IMR-90 (cell line): ENCODE measurements at regions not wholly inside any gene's neighbourhood (a gene's known extent, or its start where the extent isn't known, plus 50 kb on each side); places are given as distances from the start of the nearest gene placed in this dataset.

Experiments
- ATAC-seq: fragments of 200-7000 bp; cut with Tn5 transposase; 2 replicates; pipeline ENCODE4 v1.9.1; 2020; ENCODE audit warnings: low read depth, mild to moderate bottlenecking, moderate library complexity
- BruUV-seq: library from RNA; stranded (reverse); fragments of 400-500 nt; replicated peaks from 2 replicates; lab custom pipeline; 2021; lab: Mats Ljungman, UMichigan
- CTCF ChIA-PET: fragments of 300-600 bp; formaldehyde crosslinking; extraction: SDS; loops from one replicate; lab custom pipeline; 2021; ENCODE audit warnings: antibody characterized with exemption; lab: Yijun Ruan, JAX
- POLR2A ChIA-PET: fragments of 300-600 bp; sonication (Branson Sonifier 250); formaldehyde crosslinking; loops from one replicate; lab custom pipeline; 2022; ENCODE audit warnings: antibody characterized with exemption; ENCODE audit not compliant: unreplicated experiment; lab: Charles Lee
- DNase-seq: peaks from one replicate; pipeline ENCODE4 v3.0.0; 2013
- H2AFZ ChIP-seq: replicated peaks from 2 replicates; pipeline ENCODE3; 2013; ENCODE audit warnings: low read length, mild to moderate bottlenecking; ENCODE audit not compliant: poor library complexity
- H2AK5ac ChIP-seq: 2 replicates; pipeline ENCODE4 v1.6.1; 2013; ENCODE audit warnings: low read depth, low read length, inconsistent platforms
- H2AK9ac ChIP-seq: replicated peaks from 2 replicates; pipeline ENCODE3; 2013; ENCODE audit warnings: mild to moderate bottlenecking, low read depth, low read length, moderate library complexity; ENCODE audit not compliant: poor library complexity
- H2BK120ac ChIP-seq: 2 replicates; pipeline ENCODE4 v1.6.1; 2013; ENCODE audit warnings: low read depth, low read length, inconsistent platforms
- H2BK15ac ChIP-seq: 3 replicates; pipeline ENCODE4 v1.6.1; 2013; ENCODE audit warnings: low read depth, low read length, inconsistent platforms
- H2BK20ac ChIP-seq: 2 replicates; pipeline ENCODE4 v1.6.1; 2013; ENCODE audit warnings: low read depth, mild to moderate bottlenecking, inconsistent platforms, low read length, moderate library complexity
- H2BK5ac ChIP-seq: 2 replicates; pipeline ENCODE4 v1.6.1; 2013; ENCODE audit warnings: mild to moderate bottlenecking, low read depth, low read length, inconsistent platforms; ENCODE audit not compliant: poor library complexity, severe bottlenecking
- H3K14ac ChIP-seq: replicated peaks from 2 replicates; pipeline ENCODE4 v1.6.1; 2013; ENCODE audit warnings: low read depth, low read length, inconsistent platforms
- H3K18ac ChIP-seq: 2 replicates; pipeline ENCODE4 v1.6.1; 2013; ENCODE audit warnings: low read depth, low read length, control low read depth
- H3K23ac ChIP-seq: 2 replicates; pipeline ENCODE4 v1.6.1; 2013; ENCODE audit warnings: low read depth, low read length, inconsistent platforms
- H3K27ac ChIP-seq: 2 replicates; pipeline ENCODE4 v1.5.1; 2013; ENCODE audit warnings: mild to moderate bottlenecking, control low read depth, low read length; ENCODE audit not compliant: insufficient read depth
- H3K27me3 ChIP-seq: 2 replicates; pipeline ENCODE4 v1.6.1; 2013; ENCODE audit warnings: low read length; ENCODE audit not compliant: control insufficient read depth, insufficient read depth
- H3K36me3 ChIP-seq: 2 replicates; pipeline ENCODE4 v1.6.1; 2013; ENCODE audit warnings: low read length, mixed read lengths; ENCODE audit not compliant: control insufficient read depth, insufficient read depth
- H3K4ac ChIP-seq: 2 replicates; pipeline ENCODE4 v1.6.1; 2013; ENCODE audit warnings: low read depth, low read length, inconsistent platforms
- H3K4me1 ChIP-seq: 2 replicates; pipeline ENCODE4 v1.6.1; 2013; ENCODE audit warnings: low read length, mixed read lengths; ENCODE audit not compliant: control insufficient read depth, insufficient read depth
- H3K4me2 ChIP-seq: 2 replicates; pipeline ENCODE4 v1.6.1; 2013; ENCODE audit warnings: low read depth, mild to moderate bottlenecking, control low read depth, low read length, moderate library complexity
- H3K4me3 ChIP-seq: 2 replicates; pipeline ENCODE4 v1.5.1; 2013; ENCODE audit warnings: low read depth, mild to moderate bottlenecking, control low read depth, low read length, moderate library complexity; ENCODE audit not compliant: insufficient read depth
- H3K56ac ChIP-seq: 2 replicates; pipeline ENCODE4 v1.6.1; 2013; ENCODE audit warnings: low read length, inconsistent platforms; ENCODE audit not compliant: insufficient read depth; ENCODE audit errors: extremely low read depth
- H3K79me1 ChIP-seq, 2 experiments: 2 replicates each; pipeline ENCODE4 v1.6.1; 2013; ENCODE audit warnings: low read length in 2 of 2, inconsistent platforms in 1 of 2, low read depth in 1 of 2
- H3K9ac ChIP-seq: 2 replicates; pipeline ENCODE4 v1.6.1; 2013; ENCODE audit warnings: low read depth, low read length, control low read depth
- H3K9me1 ChIP-seq: 2 replicates; pipeline ENCODE4 v1.6.1; 2013; ENCODE audit warnings: low read length, inconsistent platforms; ENCODE audit not compliant: insufficient read depth
- H3K9me3 ChIP-seq: 2 replicates; pipeline ENCODE4 v1.6.1; 2013; ENCODE audit warnings: low read length; ENCODE audit not compliant: control insufficient read depth, insufficient read depth
- H4K20me1 ChIP-seq: 2 replicates; pipeline ENCODE4 v1.6.1; 2013; ENCODE audit warnings: low read length, inconsistent platforms; ENCODE audit not compliant: insufficient read depth
- H4K5ac ChIP-seq: 2 replicates; pipeline ENCODE4 v1.6.1; 2013; ENCODE audit warnings: mild to moderate bottlenecking, low read depth, low read length, control low read depth
- H4K8ac ChIP-seq, 2 experiments: 2 replicates each; pipeline ENCODE4 v1.6.1; 2013; ENCODE audit warnings: low read depth in 2 of 2, low read length in 2 of 2, control low read depth in 1 of 2, inconsistent platforms in 1 of 2
- H4K91ac ChIP-seq: 2 replicates; pipeline ENCODE4 v1.6.1; 2013; ENCODE audit warnings: low read depth, low read length, inconsistent platforms; ENCODE audit not compliant: insufficient read depth
- CEBPB ChIP-seq: IDR thresholded peaks from 2 replicates; pipeline ENCODE4 v1.6.1; 2012; ENCODE audit warnings: low read depth, low read length, improper control_type of control experiment
- CHD1 ChIP-seq: IDR thresholded peaks from 2 replicates; pipeline ENCODE4 v1.6.1; 2012; ENCODE audit warnings: low read depth, low read length, improper control_type of control experiment
- FOS ChIP-seq: fragments of 150-350 bp; IDR thresholded peaks from 2 replicates; pipeline ENCODE4 v1.6.1; 2016; ENCODE audit warnings: low read depth, low read length
- MAFK ChIP-seq: IDR thresholded peaks from 2 replicates; pipeline ENCODE4 v1.6.1; 2012; ENCODE audit warnings: low read depth, low read length, improper control_type of control experiment
- MAZ ChIP-seq: IDR thresholded peaks from 2 replicates; pipeline ENCODE4 v1.6.1; 2012; ENCODE audit warnings: low read depth, mild to moderate bottlenecking, low read length, improper control_type of control experiment, moderate library complexity, borderline replicate concordance
- RAD21 ChIP-seq: IDR thresholded peaks from 2 replicates; pipeline ENCODE4 v1.6.1; 2012; ENCODE audit warnings: low read length, improper control_type of control experiment
- RCOR1 ChIP-seq: IDR thresholded peaks from 2 replicates; pipeline ENCODE4 v1.6.1; 2012; ENCODE audit warnings: mild to moderate bottlenecking, low read length, improper control_type of control experiment; ENCODE audit not compliant: insufficient replicate concordance
- RFX5 ChIP-seq: IDR thresholded peaks from 2 replicates; pipeline ENCODE4 v1.8.0; 2012; ENCODE audit warnings: low read depth, mild to moderate bottlenecking, low read length, moderate library complexity
- SMC3 ChIP-seq: fragments of 150-350 bp; IDR thresholded peaks from 2 replicates; pipeline ENCODE4 v1.6.1; 2016; ENCODE audit warnings: low read depth, mild to moderate bottlenecking, antibody characterized with exemption, low read length, moderate library complexity
- WGBS, 2 experiments: methylation state at CpG; one replicate each; pipeline versions ENCODE4 v1.1.5 to v1.1.7; 2013; ENCODE audit warnings: missing lambda C conversion rate in 2 of 2; ENCODE audit not compliant: insufficient read length in 1 of 2; ENCODE audit errors: extremely low coverage in 2 of 2; 5-methylcytosine and 5-hydroxymethylcytosine counted together
- dilution Hi-C: fragments of 300-500 bp; cut with HindIII; formaldehyde crosslinking; loops from one replicate; pipeline ENCODE4 v1.14.3; 2018; ENCODE audit warnings: low sequenced_read_pairs; ENCODE audit not compliant: unreplicated experiment
- in situ Hi-C: fragments of 300-500 bp; cut with MboI; formaldehyde crosslinking; loops from 3 replicates; pipeline ENCODE4 v1.14.3; 2019; ENCODE audit warnings: low sequenced_read_pairs, inconsistent platforms, mixed read lengths
- intact Hi-C: fragments of 100-400 bp; cut with micrococcal nuclease; formaldehyde crosslinking; loops from 2 replicates; pipeline ENCODE4 v1.10.0; 2022
- TF ChIP-seq, protein P1 (sequence below): fragments of 150-350 bp; IDR thresholded peaks from 2 replicates; pipeline ENCODE4 v1.6.1; 2017; ENCODE audit warnings: mild to moderate bottlenecking, antibody characterized with exemption, low read length, low read depth
- TF ChIP-seq, protein P2 (sequence below): fragments of 150-350 bp; IDR thresholded peaks from 2 replicates; pipeline ENCODE4 v1.6.1; 2016; ENCODE audit warnings: low read depth, mild to moderate bottlenecking, low read length, moderate library complexity, borderline replicate concordance
- TF ChIP-seq, protein P3 (sequence below): conservative IDR thresholded peaks from 2 replicates; pipeline ENCODE4 v1.5.1; 2012; ENCODE audit warnings: mild to moderate bottlenecking, low read depth, low read length, improper control_type of control experiment

DNA sequence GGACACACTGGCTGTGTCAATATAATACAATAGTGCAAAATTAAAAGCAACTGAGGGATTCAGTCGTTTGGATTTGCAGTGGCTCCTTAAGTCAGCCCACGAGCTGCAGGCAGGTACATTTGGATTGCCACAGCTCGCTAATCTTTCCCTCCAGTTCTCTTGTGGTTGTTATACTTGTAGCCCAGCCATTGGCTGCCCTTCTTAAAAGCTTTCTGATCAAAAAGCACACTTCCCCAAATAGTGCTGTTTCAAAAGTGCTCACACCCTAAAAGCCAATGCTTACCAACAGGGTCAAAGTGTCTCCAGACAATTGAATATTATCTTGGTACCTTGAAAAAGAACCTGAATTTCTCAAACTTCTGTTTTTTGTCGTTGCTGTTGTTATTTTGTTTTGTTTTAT is 404.7 kb upstream of the FAM98A start:
- CTCF ChIA-PET = interaction anchor here (0.7 kb wide), 1 partner anchor 9 kb away, joined by 3 read pairs; no protein-coding TSS in a partner anchor
- Histone ChIP-seq H3K18ac (no peak overlapping the region), H3K4me1 (no peaks in the 10 kb centered on the region), H3K9me1 (no peaks in the 10 kb centered on the region), H4K8ac (no peak overlapping the region), H2BK20ac (no peak overlapping the region), H3K4me2 (no peak overlapping the region), H3K27me3 (no peaks in the 10 kb centered on the region), H3K9me3 (peaks cover 1% of the 10 kb centered on the region; the same call in 1 of the 2 replicates), H3K14ac (no peak overlapping the region), H3K36me3 (no peaks in the 10 kb centered on the region), H2AK9ac (no peak overlapping the region), H3K4me3 (no peak overlapping the region), H2AFZ (no peak overlapping the region), H2BK120ac (no peak overlapping the region), H3K56ac (no peak overlapping the region), H2AK5ac (no peak overlapping the region), H3K23ac (no peak overlapping the region), H3K4ac (no peak overlapping the region), H4K91ac (no peak overlapping the region), H2BK5ac (no peak overlapping the region), H3K27ac (no peak overlapping the region), H3K79me1 (no peaks in the 10 kb centered on the region), H4K20me1 (no peaks in the 10 kb centered on the region), H4K5ac (no peak overlapping the region), H3K9ac (no peak overlapping the region), H2BK15ac (no peak overlapping the region)
- dilution Hi-C loops (no loop called here), intact Hi-C loops (no loop called here), in situ Hi-C loops (no loop called here)
- BruUV-seq = no TSS peak
- POLR2A ChIA-PET = no interaction called here
- DNase-seq = no peak
- no peak for ATAC-seq
- 37% methylated on average over 2 of the region's 4 CpGs; no CpG with 5 or more reads in 1 of the 2 experiments for WGBS, 2 experiments
- TF ChIP-seq, protein P1, sequence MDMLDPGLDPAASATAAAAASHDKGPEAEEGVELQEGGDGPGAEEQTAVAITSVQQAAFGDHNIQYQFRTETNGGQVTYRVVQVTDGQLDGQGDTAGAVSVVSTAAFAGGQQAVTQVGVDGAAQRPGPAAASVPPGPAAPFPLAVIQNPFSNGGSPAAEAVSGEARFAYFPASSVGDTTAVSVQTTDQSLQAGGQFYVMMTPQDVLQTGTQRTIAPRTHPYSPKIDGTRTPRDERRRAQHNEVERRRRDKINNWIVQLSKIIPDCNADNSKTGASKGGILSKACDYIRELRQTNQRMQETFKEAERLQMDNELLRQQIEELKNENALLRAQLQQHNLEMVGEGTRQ = no peak
- TF ChIP-seq, protein P2, sequence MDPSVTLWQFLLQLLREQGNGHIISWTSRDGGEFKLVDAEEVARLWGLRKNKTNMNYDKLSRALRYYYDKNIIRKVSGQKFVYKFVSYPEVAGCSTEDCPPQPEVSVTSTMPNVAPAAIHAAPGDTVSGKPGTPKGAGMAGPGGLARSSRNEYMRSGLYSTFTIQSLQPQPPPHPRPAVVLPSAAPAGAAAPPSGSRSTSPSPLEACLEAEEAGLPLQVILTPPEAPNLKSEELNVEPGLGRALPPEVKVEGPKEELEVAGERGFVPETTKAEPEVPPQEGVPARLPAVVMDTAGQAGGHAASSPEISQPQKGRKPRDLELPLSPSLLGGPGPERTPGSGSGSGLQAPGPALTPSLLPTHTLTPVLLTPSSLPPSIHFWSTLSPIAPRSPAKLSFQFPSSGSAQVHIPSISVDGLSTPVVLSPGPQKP = no peak
- TF ChIP-seq SMC3 (no peak), MAZ (no peak), MAFK (no peak), CHD1 (no peak), RFX5 (no peak), RAD21 (no peak), FOS (no peak), RCOR1 (no peak), CEBPB (no peak)
- TF ChIP-seq, protein P3, sequence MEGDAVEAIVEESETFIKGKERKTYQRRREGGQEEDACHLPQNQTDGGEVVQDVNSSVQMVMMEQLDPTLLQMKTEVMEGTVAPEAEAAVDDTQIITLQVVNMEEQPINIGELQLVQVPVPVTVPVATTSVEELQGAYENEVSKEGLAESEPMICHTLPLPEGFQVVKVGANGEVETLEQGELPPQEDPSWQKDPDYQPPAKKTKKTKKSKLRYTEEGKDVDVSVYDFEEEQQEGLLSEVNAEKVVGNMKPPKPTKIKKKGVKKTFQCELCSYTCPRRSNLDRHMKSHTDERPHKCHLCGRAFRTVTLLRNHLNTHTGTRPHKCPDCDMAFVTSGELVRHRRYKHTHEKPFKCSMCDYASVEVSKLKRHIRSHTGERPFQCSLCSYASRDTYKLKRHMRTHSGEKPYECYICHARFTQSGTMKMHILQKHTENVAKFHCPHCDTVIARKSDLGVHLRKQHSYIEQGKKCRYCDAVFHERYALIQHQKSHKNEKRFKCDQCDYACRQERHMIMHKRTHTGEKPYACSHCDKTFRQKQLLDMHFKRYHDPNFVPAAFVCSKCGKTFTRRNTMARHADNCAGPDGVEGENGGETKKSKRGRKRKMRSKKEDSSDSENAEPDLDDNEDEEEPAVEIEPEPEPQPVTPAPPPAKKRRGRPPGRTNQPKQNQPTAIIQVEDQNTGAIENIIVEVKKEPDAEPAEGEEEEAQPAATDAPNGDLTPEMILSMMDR = no peak
